Mammary epithelial cell (primary cell): ENCODE measurements at regions not wholly inside any gene's neighbourhood (a gene's known extent, or its start where the extent isn't known, plus 50 kb on each side); places are given as distances from the start of the nearest gene placed in this dataset.

Source experiments
- EZH2 ChIP-seq: IDR thresholded peaks from 2 replicates; pipeline ENCODE4 v1.6.1; 2012; ENCODE audit warnings: low read length, inconsistent platforms, borderline replicate concordance
- TF ChIP-seq, protein P1 (sequence below), 2 donors: IDR thresholded peaks in 1 of 2; conservative IDR thresholded peaks in 1 of 2; 2 replicates each; pipeline ENCODE4 v1.5.1; 2011 to 2012; ENCODE audit warnings: inconsistent platforms in 2 of 2, low read length in 2 of 2, mild to moderate bottlenecking in 2 of 2, control low read depth in 1 of 2, low read depth in 1 of 2; ENCODE audit not compliant: insufficient read depth in 1 of 2; ENCODE audit errors: extremely low read depth in 1 of 2

DNA sequence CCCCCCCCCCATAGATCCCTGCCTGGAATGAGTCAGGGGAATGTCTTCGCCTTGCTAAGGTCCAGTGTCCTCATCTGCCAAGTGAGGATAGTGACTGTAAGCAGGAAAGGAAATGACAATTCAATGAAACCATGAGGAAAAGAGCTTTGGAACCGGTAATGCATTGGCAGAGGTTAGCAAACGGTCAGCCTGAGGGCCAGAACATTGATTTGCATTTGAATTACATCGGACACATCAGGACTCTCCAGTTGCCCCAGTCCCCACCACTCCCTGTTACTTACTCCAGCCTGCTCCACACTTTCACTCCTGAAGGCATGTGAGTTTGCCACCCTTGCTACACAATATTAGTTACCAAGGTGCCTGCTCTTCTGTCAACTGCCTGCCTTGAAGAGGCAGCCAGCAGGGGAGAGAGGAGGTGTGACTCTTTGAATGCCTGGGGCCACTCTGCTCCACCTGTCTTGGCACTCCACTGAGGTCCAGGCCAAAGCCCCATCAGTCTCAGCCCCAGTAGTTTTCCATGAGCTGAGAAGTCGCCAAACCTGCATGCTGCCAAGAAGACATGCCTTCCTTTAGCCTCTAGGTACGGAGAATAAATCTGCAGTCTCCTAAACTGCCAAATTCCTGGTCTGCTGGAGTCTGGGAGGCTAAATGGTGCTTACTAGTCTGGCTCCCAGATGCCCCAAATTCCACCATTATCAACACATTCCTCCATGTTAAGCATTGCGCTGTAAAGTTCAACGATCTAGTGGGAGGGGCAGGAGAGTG, 191.7 kb upstream of the TLE3 start:
- TF ChIP-seq EZH2 = no peak
- TF ChIP-seq, protein P1, sequence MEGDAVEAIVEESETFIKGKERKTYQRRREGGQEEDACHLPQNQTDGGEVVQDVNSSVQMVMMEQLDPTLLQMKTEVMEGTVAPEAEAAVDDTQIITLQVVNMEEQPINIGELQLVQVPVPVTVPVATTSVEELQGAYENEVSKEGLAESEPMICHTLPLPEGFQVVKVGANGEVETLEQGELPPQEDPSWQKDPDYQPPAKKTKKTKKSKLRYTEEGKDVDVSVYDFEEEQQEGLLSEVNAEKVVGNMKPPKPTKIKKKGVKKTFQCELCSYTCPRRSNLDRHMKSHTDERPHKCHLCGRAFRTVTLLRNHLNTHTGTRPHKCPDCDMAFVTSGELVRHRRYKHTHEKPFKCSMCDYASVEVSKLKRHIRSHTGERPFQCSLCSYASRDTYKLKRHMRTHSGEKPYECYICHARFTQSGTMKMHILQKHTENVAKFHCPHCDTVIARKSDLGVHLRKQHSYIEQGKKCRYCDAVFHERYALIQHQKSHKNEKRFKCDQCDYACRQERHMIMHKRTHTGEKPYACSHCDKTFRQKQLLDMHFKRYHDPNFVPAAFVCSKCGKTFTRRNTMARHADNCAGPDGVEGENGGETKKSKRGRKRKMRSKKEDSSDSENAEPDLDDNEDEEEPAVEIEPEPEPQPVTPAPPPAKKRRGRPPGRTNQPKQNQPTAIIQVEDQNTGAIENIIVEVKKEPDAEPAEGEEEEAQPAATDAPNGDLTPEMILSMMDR (conservative IDR thresholded peaks at IDR 0.05 in 1 of 2, IDR thresholded peaks at IDR 0.05 in 1 of 2; ENCODE audit: extremely low read depth in 1 of 2, insufficient read depth in 1 of 2, low read depth in 1 of 2, low read length in 2 of 2) = no peak
